Activated naive CD4-positive, alpha-beta T cell treated with anti-CD3 and anti-CD28 coated beads, Interleukin-2, amount 50 U/mL, for 16 hours (primary cell): ENCODE measurements at regions not wholly inside any gene's neighbourhood (a gene's known extent, or its start where the extent isn't known, plus 50 kb on each side); places are given as distances from the start of the nearest gene placed in this dataset.

Source experiments
- DNase-seq: peaks from one replicate; pipeline ENCODE4 v3.0.0-alpha.2; 2020

GRCh38 chr15:101124731-101125451, 127.0 kb downstream of the CHSY1 start:
- no peak for DNase-seq

- DNase-seq = no peak
These were observed 128.5 kb downstream of the CHSY1 start for GRCh38 chr15:101123222-101123910.

GRCh38 chr15:101122806-101123205, 129.0 kb downstream of the CHSY1 start:
- no peak for DNase-seq

GRCh38 chr15:101122266-101122665, 129.6 kb downstream of the CHSY1 start:
- DNase-seq = no peak

GRCh38 chr15:101121511-101122090, 130.2 kb downstream of the CHSY1 start:
- peak; percentile 57 for DNase-seq

- DNase-seq = no peak
These were observed 130.9 kb downstream of the CHSY1 start for GRCh38 chr15:101120987-101121386.

GRCh38 chr15:101120473-101120872, 131.4 kb downstream of the CHSY1 start:
- no peak for DNase-seq
